ENCODE measurements at regions not wholly inside any gene's neighbourhood (a gene's known extent, or its start where the extent isn't known, plus 50 kb on each side); places are given as distances from the start of the nearest gene placed in this dataset.

GRCh38 chr12:90305379-90305778, 596.7 kb upstream of the ATP2B1 start:
- H3K27ac ChIP-seq = peak overlapping the region; percentile 43
- TF ChIP-seq CTCF (conservative IDR thresholded peaks at IDR 0.05) = no peak

- no peak for TF ChIP-seq CTCF (conservative IDR thresholded peaks at IDR 0.05)
- H3K27ac ChIP-seq = no peak overlapping the region
Measured at GRCh38 chr12:90304231-90304630, 595.6 kb upstream of the ATP2B1 start.

GRCh38 chr12:90303771-90304170, 595.1 kb upstream of the ATP2B1 start:
- no peak for TF ChIP-seq CTCF (conservative IDR thresholded peaks at IDR 0.05)
- H3K27ac ChIP-seq = no peak overlapping the region

GRCh38 chr12:90301561-90302133, 593.0 kb upstream of the ATP2B1 start:
- no peak for TF ChIP-seq CTCF (conservative IDR thresholded peaks at IDR 0.05)
- H3K27ac ChIP-seq = no peak overlapping the region

GRCh38 chr12:90301095-90301494, 592.5 kb upstream of the ATP2B1 start:
- H3K27ac ChIP-seq = no peak overlapping the region
- TF ChIP-seq CTCF (conservative IDR thresholded peaks at IDR 0.05) = no peak

GRCh38 chr12:90299666-90300065, 591.0 kb upstream of the ATP2B1 start:
- no peak overlapping the region for H3K27ac ChIP-seq
- no peak for TF ChIP-seq CTCF (conservative IDR thresholded peaks at IDR 0.05)

GRCh38 chr12:90299121-90299520, 590.5 kb upstream of the ATP2B1 start:
- H3K27ac ChIP-seq = no peak overlapping the region
- no peak for TF ChIP-seq CTCF (conservative IDR thresholded peaks at IDR 0.05)

Measured in VCaP (cell line).